ENCODE measurements at regions not wholly inside any gene's neighbourhood (a gene's known extent, or its start where the extent isn't known, plus 50 kb on each side); places are given as distances from the start of the nearest gene placed in this dataset.

DNA sequence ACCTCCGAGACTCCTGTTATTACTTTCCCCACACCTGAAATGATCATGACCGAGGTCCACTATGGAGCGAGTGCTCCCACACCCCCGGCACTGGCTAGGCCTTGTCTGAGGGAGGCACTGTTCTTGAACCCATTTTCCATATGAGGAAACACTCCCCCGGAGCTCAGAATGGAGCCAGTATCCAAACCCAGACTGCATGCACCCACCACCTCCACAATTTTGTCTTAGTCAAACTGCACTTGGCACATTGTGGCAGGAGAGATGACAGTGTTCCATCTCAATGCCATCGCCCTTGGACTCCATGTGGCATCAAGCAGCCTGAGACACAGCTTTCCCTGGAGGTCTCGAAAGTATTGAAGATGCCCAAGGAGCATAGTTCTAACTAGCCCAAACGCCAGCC lies 154.1 kb downstream of the NUP210 start:
- DNase-seq (ENCODE audit: low read depth) = no peak
- TF ChIP-seq, protein P1, sequence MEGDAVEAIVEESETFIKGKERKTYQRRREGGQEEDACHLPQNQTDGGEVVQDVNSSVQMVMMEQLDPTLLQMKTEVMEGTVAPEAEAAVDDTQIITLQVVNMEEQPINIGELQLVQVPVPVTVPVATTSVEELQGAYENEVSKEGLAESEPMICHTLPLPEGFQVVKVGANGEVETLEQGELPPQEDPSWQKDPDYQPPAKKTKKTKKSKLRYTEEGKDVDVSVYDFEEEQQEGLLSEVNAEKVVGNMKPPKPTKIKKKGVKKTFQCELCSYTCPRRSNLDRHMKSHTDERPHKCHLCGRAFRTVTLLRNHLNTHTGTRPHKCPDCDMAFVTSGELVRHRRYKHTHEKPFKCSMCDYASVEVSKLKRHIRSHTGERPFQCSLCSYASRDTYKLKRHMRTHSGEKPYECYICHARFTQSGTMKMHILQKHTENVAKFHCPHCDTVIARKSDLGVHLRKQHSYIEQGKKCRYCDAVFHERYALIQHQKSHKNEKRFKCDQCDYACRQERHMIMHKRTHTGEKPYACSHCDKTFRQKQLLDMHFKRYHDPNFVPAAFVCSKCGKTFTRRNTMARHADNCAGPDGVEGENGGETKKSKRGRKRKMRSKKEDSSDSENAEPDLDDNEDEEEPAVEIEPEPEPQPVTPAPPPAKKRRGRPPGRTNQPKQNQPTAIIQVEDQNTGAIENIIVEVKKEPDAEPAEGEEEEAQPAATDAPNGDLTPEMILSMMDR (IDR thresholded peaks at IDR 0.05; ENCODE audit: insufficient read depth, low read length, poor library complexity, severe bottlenecking) = no peak
- Histone ChIP-seq H3K4me3 (ENCODE audit: low read depth, low read length) (no peak overlapping the region), H3K27me3 (ENCODE audit: control insufficient read depth, insufficient read depth, low read length) (no peaks in the 10 kb centered on the region), H3K36me3 (ENCODE audit: control insufficient read depth, insufficient read depth, low read length) (no peaks in the 10 kb centered on the region)

DNA sequence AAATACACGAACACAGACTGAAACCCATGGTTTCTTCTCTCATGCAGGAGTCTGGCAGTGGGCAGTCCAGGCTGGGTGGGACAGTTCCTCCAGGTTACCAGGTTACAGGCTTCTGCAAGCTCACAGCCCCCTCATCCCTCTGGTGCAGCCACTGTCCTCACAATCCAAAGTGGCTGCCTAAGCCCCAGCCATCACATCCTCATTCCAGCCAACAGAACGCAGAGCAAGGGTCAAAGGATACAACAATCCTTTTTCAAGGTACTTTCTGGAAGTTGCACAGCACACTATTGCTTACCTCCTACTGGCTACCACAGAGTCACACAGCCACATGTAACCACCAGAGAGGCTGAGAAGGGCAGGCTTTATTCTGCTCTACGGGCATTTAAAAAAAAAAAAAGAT lies 154.6 kb downstream of the NUP210 start:
- Histone ChIP-seq H3K27me3 (ENCODE audit: control insufficient read depth, insufficient read depth, low read length) (no peaks in the 10 kb centered on the region), H3K36me3 (ENCODE audit: control insufficient read depth, insufficient read depth, low read length) (no peaks in the 10 kb centered on the region), H3K4me3 (ENCODE audit: low read depth, low read length) (no peak overlapping the region)
- TF ChIP-seq, protein P1 (IDR thresholded peaks at IDR 0.05; ENCODE audit: insufficient read depth, low read length, poor library complexity, severe bottlenecking) = no peak
- no peak for DNase-seq (ENCODE audit: low read depth)

DNA sequence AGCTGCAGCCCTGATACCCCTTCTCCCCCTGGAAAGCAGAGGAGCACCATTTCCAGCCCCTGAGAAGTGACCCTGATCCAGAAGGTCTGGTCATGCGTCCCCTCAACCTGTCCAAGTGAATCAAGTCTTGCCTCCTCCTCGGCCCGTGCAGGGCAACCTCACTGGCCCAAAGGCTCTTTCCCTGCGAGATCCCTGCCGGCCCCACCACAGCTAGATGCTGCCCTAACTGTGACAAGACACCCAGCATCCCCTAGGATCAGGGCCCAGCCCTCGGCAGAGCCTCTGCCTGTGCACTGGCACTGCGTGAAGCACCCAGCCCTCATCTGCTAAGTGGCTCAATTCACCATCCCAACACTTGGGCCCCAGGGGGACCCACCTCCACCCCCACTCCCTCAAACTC lies 155.1 kb downstream of the NUP210 start:
- no peak for DNase-seq (ENCODE audit: low read depth)
- Histone ChIP-seq H3K27me3 (ENCODE audit: control insufficient read depth, insufficient read depth, low read length) (no peaks in the 10 kb centered on the region), H3K36me3 (ENCODE audit: control insufficient read depth, insufficient read depth, low read length) (no peaks in the 10 kb centered on the region), H3K4me3 (ENCODE audit: low read depth, low read length) (no peak overlapping the region)
- TF ChIP-seq, protein P1 (IDR thresholded peaks at IDR 0.05; ENCODE audit: insufficient read depth, low read length, poor library complexity, severe bottlenecking) = no peak

DNA sequence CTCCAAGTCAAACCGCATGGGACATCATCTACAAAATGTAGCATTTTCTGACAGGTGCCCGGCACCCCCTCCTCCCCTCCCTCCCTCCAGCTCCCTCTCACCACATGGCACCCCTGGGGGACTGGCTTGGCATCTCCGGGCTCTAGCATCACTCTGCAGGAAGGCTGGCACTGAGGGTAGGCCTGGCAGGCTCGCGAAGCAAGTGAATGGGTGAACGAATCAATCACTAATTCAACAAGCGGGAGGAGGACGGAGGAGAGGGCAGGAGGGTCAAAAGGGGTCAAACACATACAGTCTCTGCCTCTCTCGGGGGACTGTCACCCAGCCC lies 155.7 kb downstream of the NUP210 start:
- TF ChIP-seq, protein P1 (IDR thresholded peaks at IDR 0.05; ENCODE audit: insufficient read depth, low read length, poor library complexity, severe bottlenecking) = no peak
- no peaks in the 10 kb centered on the region for H3K27me3 ChIP-seq (ENCODE audit: control insufficient read depth, insufficient read depth, low read length)

DNA sequence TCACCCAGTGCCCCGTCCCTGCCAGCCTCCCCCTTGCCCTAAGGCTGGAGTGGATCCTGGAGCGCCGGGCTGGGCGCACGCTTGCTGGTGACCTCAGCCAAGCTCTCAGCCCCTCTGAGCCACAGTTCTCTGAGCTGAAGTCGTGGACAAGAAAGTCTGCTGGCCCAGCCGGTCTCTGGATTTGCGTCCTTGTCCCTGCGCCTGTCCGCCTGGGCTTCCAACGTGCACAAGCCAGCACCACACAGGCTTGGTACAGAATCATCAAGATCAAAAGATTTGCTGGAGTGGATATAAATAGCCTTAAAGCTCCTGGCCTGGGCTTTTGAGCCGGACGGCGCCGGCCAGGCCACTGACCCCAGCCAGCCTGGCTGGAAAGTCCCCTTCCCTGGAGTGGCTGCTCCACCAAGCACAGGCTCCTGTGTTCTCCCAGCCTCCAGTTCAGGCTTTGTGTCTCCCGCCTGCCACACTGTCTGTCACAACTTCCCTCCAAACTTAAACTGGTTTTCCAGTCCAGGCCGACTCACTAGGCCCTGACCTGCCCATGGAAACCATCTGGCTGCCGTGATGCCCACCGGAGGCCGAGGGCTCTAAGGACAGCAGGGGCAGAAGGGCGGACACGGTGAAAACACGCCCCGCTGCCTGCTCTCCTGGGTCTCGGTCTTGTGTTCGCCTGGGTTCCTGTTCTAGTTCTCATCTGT lies 156.2 kb downstream of the NUP210 start:
- Histone ChIP-seq H3K36me3 (ENCODE audit: control insufficient read depth, insufficient read depth, low read length) (no peaks in the 10 kb centered on the region), H3K4me3 (ENCODE audit: low read depth, low read length) (no peak overlapping the region), H3K27me3 (ENCODE audit: control insufficient read depth, insufficient read depth, low read length) (no peaks in the 10 kb centered on the region)
- TF ChIP-seq, protein P1 (IDR thresholded peaks at IDR 0.05; ENCODE audit: insufficient read depth, low read length, poor library complexity, severe bottlenecking) = no peak
- DNase-seq (ENCODE audit: low read depth) = no peak

More for the DNA sequence above, 155.7 kb downstream of the NUP210 start:
- H3K4me3 ChIP-seq (ENCODE audit: low read depth, low read length) = no peak overlapping the region
- DNase-seq (ENCODE audit: low read depth) = no peak
- H3K36me3 ChIP-seq (ENCODE audit: control insufficient read depth, insufficient read depth, low read length) = no peaks in the 10 kb centered on the region
